ENCODE measurements at regions not wholly inside any gene's neighbourhood (a gene's known extent, or its start where the extent isn't known, plus 50 kb on each side); places are given as distances from the start of the nearest gene placed in this dataset.

- no peak overlapping the region for H3K4me3 ChIP-seq (ENCODE audit: low read length)
- H3K27me3 Mint-ChIP-seq: peaks cover 2% of the 10 kb centered on the region
- no peaks in the 10 kb centered on the region for H3K9me3 Mint-ChIP-seq
- no peaks in the 10 kb centered on the region for H3K4me1 Mint-ChIP-seq (ENCODE audit: low read depth)
- ChIA-PET CTCF (no interaction called here), POLR2A (interaction anchor here (1.3 kb wide), 1 partner anchor 8 kb away, joined by 3 read pairs; no protein-coding TSS in a partner anchor)
- no peaks in the 10 kb centered on the region for H3K36me3 Mint-ChIP-seq (ENCODE audit: low read depth)
- peaks cover 0 to 4% of the 10 kb centered on the region in 2 experiments for H3K9me3 ChIP-seq (ENCODE audit: control insufficient read depth in 1 of 2, insufficient read depth in 1 of 2, low read length in 2 of 2)
- intact Hi-C loops (cut with DNase I, micrococcal nuclease): no loop called here
- no peaks in the 10 kb centered on the region for H3K4me1 ChIP-seq (ENCODE audit: insufficient read depth, low read length)
- TF ChIP-seq CTCF (IDR thresholded peaks at IDR 0.05): no peak
- H3K27me3 ChIP-seq (ENCODE audit: control insufficient read depth in 1 of 2, insufficient read depth in 2 of 2, low read length in 2 of 2): no peaks in the 10 kb centered on the region
- H3K27ac Mint-ChIP-seq: no peak overlapping the region
- H3K4me3 Mint-ChIP-seq: no peak overlapping the region
- no peaks in the 10 kb centered on the region for H3K36me3 ChIP-seq (ENCODE audit: insufficient read depth, low read length)
- no peak overlapping the region for H3K27ac ChIP-seq (ENCODE audit: low read depth in 1 of 2, low read length in 2 of 2)
- DNase-seq (no peak), ATAC-seq (ENCODE audit: poor library complexity) (no peak)
These were observed 431.2 kb upstream of the PDE3A start for GRCh38 chr12:19937161-19937560.

GRCh38 chr12:19938031-19938430 lies 430.3 kb upstream of the PDE3A start:
- no peaks in the 10 kb centered on the region for H3K4me1 ChIP-seq (ENCODE audit: insufficient read depth, low read length)
- peaks cover 0 to 4% of the 10 kb centered on the region in 2 experiments for H3K9me3 ChIP-seq (ENCODE audit: control insufficient read depth in 1 of 2, insufficient read depth in 1 of 2, low read length in 2 of 2)
- Mint-ChIP-seq H3K4me3 (no peak overlapping the region), H3K4me1 (ENCODE audit: low read depth) (no peaks in the 10 kb centered on the region), H3K27ac (no peak overlapping the region), H3K27me3 (no peaks in the 10 kb centered on the region), H3K9me3 (no peaks in the 10 kb centered on the region), H3K36me3 (ENCODE audit: low read depth) (no peaks in the 10 kb centered on the region)
- H3K27ac ChIP-seq (ENCODE audit: low read depth in 1 of 2, low read length in 2 of 2): no peak overlapping the region
- H3K27me3 ChIP-seq (ENCODE audit: control insufficient read depth in 1 of 2, insufficient read depth in 2 of 2, low read length in 2 of 2): no peaks in the 10 kb centered on the region
- intact Hi-C loops (cut with DNase I, micrococcal nuclease): no loop called here
- DNase-seq (no peak), ATAC-seq (ENCODE audit: poor library complexity) (no peak)
- no peak for TF ChIP-seq CTCF (IDR thresholded peaks at IDR 0.05)
- ChIA-PET CTCF (no interaction called here), POLR2A (no interaction called here)
- H3K36me3 ChIP-seq (ENCODE audit: insufficient read depth, low read length): no peaks in the 10 kb centered on the region
- no peak overlapping the region for H3K4me3 ChIP-seq (ENCODE audit: low read length)

GRCh38 chr12:19938491-19938890 lies 429.8 kb upstream of the PDE3A start:
- Mint-ChIP-seq H3K27me3 (no peaks in the 10 kb centered on the region), H3K4me1 (ENCODE audit: low read depth) (no peaks in the 10 kb centered on the region), H3K36me3 (ENCODE audit: low read depth) (no peaks in the 10 kb centered on the region), H3K4me3 (no peak overlapping the region), H3K27ac (no peak overlapping the region), H3K9me3 (peaks cover 2% of the 10 kb centered on the region)
- POLR2A ChIA-PET: no interaction called here
- Histone ChIP-seq H3K36me3 (ENCODE audit: insufficient read depth, low read length) (no peaks in the 10 kb centered on the region), H3K4me3 (ENCODE audit: low read length) (no peak overlapping the region), H3K9me3 (ENCODE audit: control insufficient read depth in 1 of 2, insufficient read depth in 1 of 2, low read length in 2 of 2) (peaks cover 0 to 4% of the 10 kb centered on the region in 2 experiments), H3K4me1 (ENCODE audit: insufficient read depth, low read length) (no peaks in the 10 kb centered on the region), H3K27ac (ENCODE audit: low read depth in 1 of 2, low read length in 2 of 2) (no peak overlapping the region), H3K27me3 (ENCODE audit: control insufficient read depth in 1 of 2, insufficient read depth in 2 of 2, low read length in 2 of 2) (no peaks in the 10 kb centered on the region)
- intact Hi-C loops (cut with DNase I, micrococcal nuclease): no loop called here
- ATAC-seq (ENCODE audit: poor library complexity) (no peak), DNase-seq (no peak)
- CTCF ChIA-PET: no interaction called here
- no peak for TF ChIP-seq CTCF (IDR thresholded peaks at IDR 0.05)

Measured in CD4-positive, alpha-beta T cell (primary cell).